HCT116 (cell line): ENCODE measurements at regions not wholly inside any gene's neighbourhood (a gene's known extent, or its start where the extent isn't known, plus 50 kb on each side); places are given as distances from the start of the nearest gene placed in this dataset.
A peak's percentile ranks its signal among the peaks of the same experiment; 100 is the strongest.

Experiments used
- ATAC-seq: fragments of 200-7000 bp; cut with Tn5 transposase; 2 replicates; pipeline ENCODE4 v1.9.1; 2020; ENCODE audit warnings: mild to moderate bottlenecking, moderate library complexity
- BruUV-seq: library from RNA; stranded (reverse); fragments of 400-500 nt; replicated peaks from 2 replicates; lab custom pipeline; 2021; lab: Mats Ljungman, UMichigan
- CTCF ChIA-PET: fragments of 300-600 bp; sonication (Branson Sonifier 250); formaldehyde crosslinking; loops from one replicate; lab custom pipeline; 2021; ENCODE audit warnings: antibody characterized with exemption; lab: Charles Lee
- POLR2A ChIA-PET: fragments of 300-600, 350-600 bp; sonication (Branson Sonifier 250); formaldehyde crosslinking; loops from one replicate; lab custom pipeline; 2021; ENCODE audit warnings: antibody characterized with exemption; lab: Charles Lee
- RAD21 ChIA-PET, 2 experiments: fragments of 300-600 bp; sonication (Branson Sonifier 250); formaldehyde crosslinking; loops; one replicate each; lab custom pipeline; 2023; ENCODE audit warnings: low total read pairs in 2 of 2; ENCODE audit not compliant: uncharacterized antibody in 2 of 2, unreplicated experiment in 2 of 2, low non-redundant PET in 1 of 2; lab: Charles Lee
- DNase-seq: peaks from one replicate; pipeline ENCODE4 v3.0.0-alpha.2; 2010; ENCODE audit warnings: low read depth, low spot score
- H2AFZ ChIP-seq: fragments of 200-600 bp; shearing (Covaris generic), sonication (generic); 2 replicates; pipeline ENCODE4 v1.6.1; 2017; ENCODE audit warnings: low read depth, mixed run types, mixed read lengths, antibody characterized with exemption, low read length; ENCODE audit not compliant: poor library complexity, severe bottlenecking
- H3K27ac ChIP-seq: 2 replicates; pipeline ENCODE4 v1.5.1; 2012; ENCODE audit warnings: low read depth, low read length
- H3K27me3 ChIP-seq: fragments of 200-600 bp; sonication (generic); 2 replicates; pipeline ENCODE4 v1.6.1; 2016; ENCODE audit warnings: mixed run types, low read length, mixed read lengths; ENCODE audit not compliant: insufficient read depth
- H3K36me3 ChIP-seq, 2 experiments: fragments of 200-500 bp in 1 of 2; fragments of 200-600 bp in 1 of 2; sonication (Bioruptor generic) in 1 of 2; sonication (generic) in 1 of 2; 2 replicates each; pipeline versions ENCODE4 v1.5.1 to v1.6.1; 2014 to 2016; ENCODE audit warnings: low read length in 2 of 2, inconsistent platforms in 1 of 2, mixed read lengths in 1 of 2, mixed run types in 1 of 2; ENCODE audit not compliant: insufficient read depth in 2 of 2, control insufficient read depth in 1 of 2
- H3K4me1 ChIP-seq, 2 experiments: fragments of 200-600 bp in 1 of 2; sonication (generic) in 1 of 2; 2 replicates each; pipeline versions ENCODE4 v1.5.1 to v1.6.1; 2012 to 2017; ENCODE audit warnings: low read length in 2 of 2, inconsistent platforms in 1 of 2, mild to moderate bottlenecking in 1 of 2, mixed read lengths in 1 of 2, mixed run types in 1 of 2, moderate library complexity in 1 of 2; ENCODE audit not compliant: insufficient read depth in 2 of 2, control insufficient read depth in 1 of 2
- H3K4me2 ChIP-seq: fragments of 200-600 bp; sonication (generic); 2 replicates; pipeline ENCODE4 v1.6.1; 2017; ENCODE audit warnings: mixed run types, low read length, mixed read lengths
- H3K4me3 ChIP-seq, 2 experiments: fragments of 200-600 bp in 1 of 2; sonication (generic) in 1 of 2; replicated peaks in 1 of 2; 2 replicates each; pipeline ENCODE4 v1.5.1; 2011 to 2016; ENCODE audit warnings: low read length in 2 of 2, control low read depth in 1 of 2, low read depth in 1 of 2, mild to moderate bottlenecking in 1 of 2, mixed read lengths in 1 of 2, mixed run types in 1 of 2
- H3K79me2 ChIP-seq: fragments of 200-600 bp; sonication (generic); 2 replicates; pipeline ENCODE4 v1.6.1; 2017; ENCODE audit warnings: mild to moderate bottlenecking, mixed run types, low read length, moderate library complexity, mixed read lengths; ENCODE audit not compliant: insufficient read depth
- H3K9ac ChIP-seq: fragments of 200-600 bp; sonication (generic); 2 replicates; pipeline ENCODE4 v1.6.1; 2016; ENCODE audit warnings: low read length, mixed read lengths
- H3K9me2 ChIP-seq: fragments of 200-600 bp; sonication (generic), shearing (Covaris generic); 2 replicates; pipeline ENCODE4 v1.6.1; 2017; ENCODE audit warnings: mixed run types, mild to moderate bottlenecking, moderate library complexity; ENCODE audit not compliant: insufficient read depth
- H3K9me3 ChIP-seq, 2 experiments: fragments of 200-500 bp in 1 of 2; fragments of 200-600 bp in 1 of 2; sonication (Bioruptor generic) in 1 of 2; sonication (generic) in 1 of 2; 2 replicates each; pipeline ENCODE4 v1.6.1; 2014 to 2017; ENCODE audit warnings: low read length in 2 of 2, mixed read lengths in 2 of 2, inconsistent platforms in 1 of 2, low read depth in 1 of 2, mild to moderate bottlenecking in 1 of 2, mixed run types in 1 of 2, moderate library complexity in 1 of 2; ENCODE audit not compliant: control insufficient read depth in 1 of 2, insufficient read depth in 1 of 2
- H4K20me1 ChIP-seq: fragments of 200-600 bp; sonication (generic), shearing (Covaris generic); 2 replicates; pipeline ENCODE4 v1.6.1; 2017; ENCODE audit warnings: mixed run types, mild to moderate bottlenecking, moderate library complexity; ENCODE audit not compliant: insufficient read depth
- ATF3 ChIP-seq: IDR thresholded peaks from 2 replicates; pipeline ENCODE4 v1.6.1; 2012
- CBX3 ChIP-seq: IDR thresholded peaks from 2 replicates; pipeline ENCODE4 v1.6.1; 2012; ENCODE audit warnings: low read depth
- CEBPB ChIP-seq: IDR thresholded peaks from 2 replicates; pipeline ENCODE4 v1.6.1; 2012; ENCODE audit warnings: low read depth
- EGR1 ChIP-seq: IDR thresholded peaks from 2 replicates; pipeline ENCODE4 v1.6.1; 2012; ENCODE audit warnings: low read depth
- ELF1 ChIP-seq: IDR thresholded peaks from 2 replicates; pipeline ENCODE4 v1.6.1; 2012; ENCODE audit warnings: low read depth, borderline replicate concordance
- EZH2 ChIP-seq: fragments of 200-600 bp; sonication (generic); IDR thresholded peaks from 2 replicates; pipeline ENCODE4 v1.6.1; 2017; ENCODE audit warnings: antibody characterized with exemption, mixed run types
- EZH2phosphoT487 ChIP-seq: fragments of 200-600 bp; IDR thresholded peaks from 2 replicates; pipeline ENCODE4 v1.6.1; 2018; ENCODE audit warnings: antibody characterized with exemption, borderline replicate concordance
- FOSL1 ChIP-seq: IDR thresholded peaks from 2 replicates; pipeline ENCODE4 v1.6.1; 2012; ENCODE audit warnings: low read depth
- JUND ChIP-seq: IDR thresholded peaks from 2 replicates; pipeline ENCODE4 v1.6.1; 2012
- MAX ChIP-seq: IDR thresholded peaks from 2 replicates; pipeline ENCODE4 v1.6.1; 2012
- POLR2AphosphoS5 ChIP-seq: IDR thresholded peaks from 2 replicates; pipeline ENCODE4 v1.6.1; 2011; ENCODE audit warnings: mild to moderate bottlenecking, low read depth, low read length, moderate library complexity
- RAD21 ChIP-seq: IDR thresholded peaks from 2 replicates; pipeline ENCODE4 v1.6.1; 2012; ENCODE audit warnings: low read depth, mild to moderate bottlenecking
- REST ChIP-seq: IDR thresholded peaks from 2 replicates; pipeline ENCODE4 v1.6.1; 2012; ENCODE audit warnings: low read depth
- SIN3A ChIP-seq: IDR thresholded peaks from 2 replicates; pipeline ENCODE4 v1.6.1; 2012; ENCODE audit warnings: low read depth
- YY1 ChIP-seq: IDR thresholded peaks from 2 replicates; pipeline ENCODE4 v1.6.1; 2011; ENCODE audit warnings: low read length, low read depth, moderate library complexity, mild to moderate bottlenecking; ENCODE audit not compliant: insufficient replicate concordance; ENCODE audit errors: extremely low read depth
- intact Hi-C: fragments of 100-400 bp; cut with micrococcal nuclease; formaldehyde crosslinking; loops from 2 replicates; pipeline ENCODE4 v1.10.0; 2022
- TF ChIP-seq, protein P1 (sequence below): IDR thresholded peaks from 2 replicates; pipeline ENCODE4 v1.6.1; 2011; ENCODE audit warnings: mild to moderate bottlenecking, low read length, moderate library complexity; ENCODE audit not compliant: insufficient replicate concordance; ENCODE audit errors: extremely low read depth

DNA sequence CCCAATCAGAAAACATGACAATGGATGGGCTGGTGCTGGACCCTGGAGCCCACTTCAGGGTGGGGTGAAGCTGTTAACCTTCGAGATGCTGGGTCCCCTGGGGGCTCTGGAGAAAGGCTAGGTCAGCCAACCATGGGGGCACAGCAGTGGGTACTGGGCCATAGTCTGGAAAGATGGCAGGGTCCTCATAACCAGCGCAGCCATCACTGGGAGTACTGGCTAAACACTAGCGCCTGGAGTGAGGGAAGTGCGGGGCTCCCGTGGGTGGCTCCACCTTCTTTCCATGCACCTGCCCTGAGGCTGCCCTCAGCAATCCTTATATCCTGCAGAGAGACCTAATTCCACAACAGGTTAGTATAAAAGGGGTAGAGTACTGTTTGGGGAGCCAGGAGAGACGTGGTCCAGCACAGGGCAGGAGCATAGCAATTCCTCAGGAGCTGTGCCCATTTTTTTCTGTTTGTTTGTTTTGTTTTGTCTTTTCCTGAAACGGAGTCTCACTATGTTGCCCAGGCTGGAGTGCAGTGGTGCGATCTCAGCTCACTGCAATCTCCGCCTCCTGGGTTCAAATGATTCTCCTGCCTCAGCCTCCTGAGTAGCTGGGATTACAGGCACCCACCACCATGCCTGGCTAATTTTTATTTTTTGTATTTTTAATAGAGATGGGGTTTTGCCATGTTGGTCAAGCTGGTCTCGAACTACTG lies 122.6 kb upstream of the MEF2A start:
- RAD21 ChIA-PET: no interaction called here
- no peaks in the 10 kb centered on the region for H3K27me3 ChIP-seq
- DNase-seq (no peak), ATAC-seq (no peak)
- CTCF ChIA-PET: interaction anchor here (1.1 kb wide), 1 partner anchor 260 kb away, joined by 3 read pairs; no protein-coding TSS in a partner anchor
- peak overlapping the region; percentile 58; the same call in 1 of the 2 replicates for H3K4me2 ChIP-seq
- H3K9me2 ChIP-seq: no peaks in the 10 kb centered on the region
- H3K79me2 ChIP-seq: no peaks in the 10 kb centered on the region
- no peaks in the 10 kb centered on the region for H3K9me3 ChIP-seq
- H3K9ac ChIP-seq: peak overlapping the region; percentile 14; the same call in 1 of the 2 replicates
- no peak for TF ChIP-seq CEBPB
- no peak for TF ChIP-seq JUND
- no peak for TF ChIP-seq REST
- no peak for TF ChIP-seq ATF3
- no peak for TF ChIP-seq YY1
- TF ChIP-seq EZH2: no peak
- TF ChIP-seq EZH2phosphoT487: no peak
- TF ChIP-seq MAX: no peak
- TF ChIP-seq, protein P1, sequence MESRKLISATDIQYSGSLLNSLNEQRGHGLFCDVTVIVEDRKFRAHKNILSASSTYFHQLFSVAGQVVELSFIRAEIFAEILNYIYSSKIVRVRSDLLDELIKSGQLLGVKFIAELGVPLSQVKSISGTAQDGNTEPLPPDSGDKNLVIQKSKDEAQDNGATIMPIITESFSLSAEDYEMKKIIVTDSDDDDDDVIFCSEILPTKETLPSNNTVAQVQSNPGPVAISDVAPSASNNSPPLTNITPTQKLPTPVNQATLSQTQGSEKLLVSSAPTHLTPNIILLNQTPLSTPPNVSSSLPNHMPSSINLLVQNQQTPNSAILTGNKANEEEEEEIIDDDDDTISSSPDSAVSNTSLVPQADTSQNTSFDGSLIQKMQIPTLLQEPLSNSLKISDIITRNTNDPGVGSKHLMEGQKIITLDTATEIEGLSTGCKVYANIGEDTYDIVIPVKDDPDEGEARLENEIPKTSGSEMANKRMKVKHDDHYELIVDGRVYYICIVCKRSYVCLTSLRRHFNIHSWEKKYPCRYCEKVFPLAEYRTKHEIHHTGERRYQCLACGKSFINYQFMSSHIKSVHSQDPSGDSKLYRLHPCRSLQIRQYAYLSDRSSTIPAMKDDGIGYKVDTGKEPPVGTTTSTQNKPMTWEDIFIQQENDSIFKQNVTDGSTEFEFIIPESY: no peak
- no peak for TF ChIP-seq EGR1
- TF ChIP-seq ELF1: no peak
- TF ChIP-seq CBX3: no peak
- TF ChIP-seq RAD21: no peak
- no peak for TF ChIP-seq FOSL1
- no peak for TF ChIP-seq POLR2AphosphoS5
- TF ChIP-seq SIN3A: no peak
- BruUV-seq: no TSS peak
- peaks cover 13 to 17% of the 10 kb centered on the region in 2 experiments for H3K4me1 ChIP-seq
- intact Hi-C loops: no loop called here
- POLR2A ChIA-PET: no interaction called here
- no peak overlapping the region for H3K4me3 ChIP-seq
- H4K20me1 ChIP-seq: no peaks in the 10 kb centered on the region
- no peak overlapping the region for H3K27ac ChIP-seq
- peak overlapping the region; percentile 80 for H2AFZ ChIP-seq
- no peaks in the 10 kb centered on the region for H3K36me3 ChIP-seq
